G401 (cell line): ENCODE measurements at regions not wholly inside any gene's neighbourhood (a gene's known extent, or its start where the extent isn't known, plus 50 kb on each side); places are given as distances from the start of the nearest gene placed in this dataset.
"Not testable (repeated sequence)": the region's sequence is repeated elsewhere in the genome, so short reads cannot be mapped to it uniquely, and the experiment has no call there.

Source experiments
- DNase-seq: peaks from one replicate; pipeline ENCODE4 v3.0.0-alpha.2; 2015; ENCODE audit warnings: low spot score
- in situ Hi-C: cut with HindIII; loops from 2 replicates; pipeline ENCODE4 v1.10.0; 2016; ENCODE audit warnings: low sequenced_read_pairs, mixed read lengths

DNA sequence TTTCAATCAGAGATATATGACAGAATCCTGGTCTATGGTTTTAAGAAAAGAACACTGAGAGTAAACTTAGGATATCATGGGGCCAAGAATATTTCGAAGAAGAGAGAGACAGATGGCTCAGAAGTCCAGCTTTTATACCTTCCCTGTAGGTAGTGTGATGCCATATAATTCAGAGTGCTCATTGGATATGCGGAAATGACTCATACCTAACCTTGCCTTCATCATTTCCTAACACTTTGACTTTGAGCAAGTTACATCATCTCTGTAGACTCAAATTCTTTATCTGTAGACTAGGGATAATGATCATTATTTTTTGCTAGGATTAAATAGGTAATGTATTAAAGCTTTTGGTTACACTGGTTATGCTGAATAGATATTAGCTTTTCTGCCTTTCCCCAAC lies 461.6 kb upstream of the CNTNAP5 start:
- in situ Hi-C loops = no loop called here
- no peak for DNase-seq

- no peak for DNase-seq
- in situ Hi-C loops = no loop called here
Observed at GRCh38 chr2:123566291-123566946, 458.7 kb upstream of the CNTNAP5 start.

- in situ Hi-C loops = no loop called here
Observed at GRCh38 chr2:123578016-123578415, 447.1 kb upstream of the CNTNAP5 start.

GRCh38 chr2:123596621-123597020 lies 428.5 kb upstream of the CNTNAP5 start:
- in situ Hi-C loops = no loop called here
- no peak for DNase-seq

More at GRCh38 chr2:123578016-123578415, 447.1 kb upstream of the CNTNAP5 start:
- no peak for DNase-seq

DNA sequence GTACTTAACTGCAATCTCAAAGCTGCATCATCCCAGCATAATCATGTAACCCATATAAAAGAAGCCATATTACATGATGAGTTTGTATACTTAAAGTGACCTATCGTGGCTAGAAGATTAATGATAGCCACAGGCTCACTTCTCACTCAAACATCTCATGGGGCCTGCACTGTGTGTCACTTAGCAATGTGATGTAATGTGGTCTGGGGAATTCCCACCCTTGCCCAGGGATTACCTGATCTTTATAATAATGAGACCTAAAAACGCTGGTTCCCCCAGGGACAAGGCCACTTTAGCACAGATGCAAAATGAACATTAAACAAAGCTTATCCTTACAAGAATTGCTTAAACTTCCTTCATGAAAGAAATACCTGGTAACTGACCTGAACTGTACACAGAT lies 427.1 kb upstream of the CNTNAP5 start:
- in situ Hi-C loops = no loop called here
- no peak for DNase-seq

GRCh38 chr2:123606631-123607030 lies 418.5 kb upstream of the CNTNAP5 start:
- in situ Hi-C loops = no loop called here
- DNase-seq = no peak

DNA sequence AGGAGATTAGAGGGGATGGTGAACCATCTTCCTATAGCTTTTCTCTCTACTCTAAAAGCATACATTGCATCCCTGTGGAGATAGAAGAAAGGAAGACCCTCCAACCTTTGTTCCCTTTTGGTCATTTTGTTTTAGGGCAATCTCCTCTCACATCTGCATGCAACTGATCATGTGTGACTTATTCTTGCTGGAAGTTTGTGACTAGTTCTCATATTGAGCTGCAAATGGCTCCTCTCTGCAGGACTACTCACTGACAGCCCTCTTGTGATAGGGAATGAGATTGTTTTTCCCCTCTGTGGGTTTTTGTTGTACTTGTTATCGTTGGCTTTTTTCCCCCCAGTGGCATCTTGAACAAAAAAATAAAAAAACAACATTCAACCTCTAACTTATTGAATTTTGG lies 416.0 kb upstream of the CNTNAP5 start:
- in situ Hi-C loops = no loop called here
- no peak for DNase-seq

DNA sequence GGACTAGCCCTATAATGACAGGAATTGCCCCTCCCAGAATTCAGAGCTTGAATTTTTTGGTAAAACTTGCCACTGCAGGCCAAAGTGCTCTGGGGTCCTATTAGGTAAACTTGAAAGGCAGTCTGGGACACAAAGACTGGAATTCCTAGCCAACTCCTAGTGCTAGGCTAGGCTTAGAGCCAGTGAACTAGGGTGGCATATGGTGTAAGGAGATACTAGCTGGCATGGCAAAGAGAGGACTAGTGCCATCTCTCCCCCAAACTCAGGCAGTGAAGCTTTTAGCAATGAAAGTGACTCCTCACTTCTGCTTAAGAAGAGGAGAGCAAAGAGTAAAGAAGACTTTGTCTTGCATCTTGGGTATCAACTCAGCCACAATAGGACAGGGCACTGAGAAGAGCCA lies 410.5 kb upstream of the CNTNAP5 start:
- no peak for DNase-seq
- in situ Hi-C loops = no loop called here

- in situ Hi-C loops, DNase-seq: not testable (repeated sequence)
Observed at GRCh38 chr2:123618642-123619041, 406.4 kb upstream of the CNTNAP5 start.

- in situ Hi-C loops = no loop called here
- no peak for DNase-seq
Observed at GRCh38 chr2:123624816-123625215, 400.3 kb upstream of the CNTNAP5 start.

DNA sequence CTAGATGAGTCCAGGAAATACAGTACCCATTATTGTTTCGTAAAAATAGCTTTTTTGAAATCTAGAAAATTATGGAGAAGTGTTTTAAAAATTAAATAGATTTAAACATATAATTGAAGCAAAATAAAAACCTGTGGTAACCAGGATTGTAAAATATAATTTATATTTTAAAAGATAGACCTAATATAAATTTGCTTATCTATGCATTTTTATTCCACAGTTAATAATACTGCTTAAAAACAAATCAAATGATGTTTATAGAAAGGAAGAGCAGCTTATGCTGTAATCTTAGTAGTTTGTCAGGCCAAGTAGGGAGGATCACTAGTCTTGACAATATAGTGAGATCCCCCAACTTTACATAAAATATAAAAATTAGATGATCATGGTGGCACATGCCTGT lies 388.9 kb upstream of the CNTNAP5 start:
- in situ Hi-C loops = no loop called here
- DNase-seq = no peak

GRCh38 chr2:123640685-123641335 lies 384.3 kb upstream of the CNTNAP5 start:
- no peak for DNase-seq
- in situ Hi-C loops = no loop called here

GRCh38 chr2:123644053-123644452 lies 381.0 kb upstream of the CNTNAP5 start:
- in situ Hi-C loops = no loop called here
- DNase-seq = no peak

DNA sequence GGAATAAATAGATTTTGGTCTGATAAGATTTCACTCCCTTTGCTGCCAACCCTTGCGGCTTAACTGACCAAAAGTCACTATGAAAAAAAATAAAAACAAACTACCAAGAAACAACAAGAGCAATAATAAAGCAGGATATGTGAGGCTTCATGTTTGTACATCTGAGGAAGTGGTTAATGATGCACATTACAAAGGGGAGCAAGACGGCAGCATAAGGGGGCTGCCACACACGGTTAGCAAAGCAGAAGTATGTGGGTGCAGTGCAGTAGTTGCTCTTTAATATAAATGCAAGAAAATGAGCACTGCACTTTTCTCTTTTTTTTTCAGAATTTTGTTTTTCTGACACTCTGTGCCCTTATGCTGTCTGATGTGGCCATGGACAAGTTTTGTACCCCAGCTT lies 377.1 kb upstream of the CNTNAP5 start:
- in situ Hi-C loops = no loop called here
- no peak for DNase-seq

- in situ Hi-C loops = no loop called here
- no peak for DNase-seq
Observed at GRCh38 chr2:123648956-123649355, 376.1 kb upstream of the CNTNAP5 start.

DNA sequence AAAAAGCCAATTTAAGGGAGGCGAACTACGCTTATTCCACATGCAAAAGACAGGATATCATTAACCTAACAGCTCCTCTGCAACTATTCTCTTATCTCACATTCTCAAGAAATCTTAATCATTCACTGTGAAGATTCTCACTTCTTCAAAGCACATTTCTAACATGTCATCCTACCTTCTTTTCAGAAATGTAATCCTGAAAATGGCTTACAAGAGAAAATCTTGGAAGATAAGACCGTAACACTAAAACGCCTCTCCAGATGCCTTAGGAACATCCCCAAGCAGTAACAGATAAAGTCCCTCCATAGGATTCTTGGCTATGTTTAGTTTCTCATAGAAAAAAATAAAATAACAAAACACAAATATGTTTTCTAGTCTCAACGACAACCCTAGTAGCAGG lies 373.9 kb upstream of the CNTNAP5 start:
- in situ Hi-C loops = no loop called here
- no peak for DNase-seq

GRCh38 chr2:123652320-123652719 lies 372.8 kb upstream of the CNTNAP5 start:
- no peak for DNase-seq
- in situ Hi-C loops = no loop called here

- in situ Hi-C loops = no loop called here
Observed at GRCh38 chr2:123656590-123656989, 368.5 kb upstream of the CNTNAP5 start.

DNA sequence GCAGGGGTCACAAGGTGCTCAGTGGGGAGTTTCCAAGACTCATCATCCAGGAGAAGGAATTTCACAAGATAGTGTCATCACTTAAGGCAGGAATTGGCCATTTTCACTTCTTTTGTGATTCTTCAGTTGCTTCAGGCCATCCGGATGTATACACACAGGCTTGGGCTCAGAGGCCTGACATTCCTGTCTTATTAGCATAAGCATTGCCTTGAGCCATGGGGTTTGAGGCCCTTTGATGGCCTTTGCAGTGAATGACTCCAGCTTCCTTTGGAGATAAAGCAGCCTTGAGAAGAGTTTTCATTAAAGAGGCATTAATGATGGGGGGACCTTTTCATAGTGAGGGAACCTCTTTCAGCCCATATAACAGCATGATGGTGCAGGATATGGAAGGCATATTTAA lies 366.0 kb upstream of the CNTNAP5 start:
- in situ Hi-C loops = no loop called here
- DNase-seq = no peak

More at GRCh38 chr2:123656590-123656989, 368.5 kb upstream of the CNTNAP5 start:
- DNase-seq = no peak

DNA sequence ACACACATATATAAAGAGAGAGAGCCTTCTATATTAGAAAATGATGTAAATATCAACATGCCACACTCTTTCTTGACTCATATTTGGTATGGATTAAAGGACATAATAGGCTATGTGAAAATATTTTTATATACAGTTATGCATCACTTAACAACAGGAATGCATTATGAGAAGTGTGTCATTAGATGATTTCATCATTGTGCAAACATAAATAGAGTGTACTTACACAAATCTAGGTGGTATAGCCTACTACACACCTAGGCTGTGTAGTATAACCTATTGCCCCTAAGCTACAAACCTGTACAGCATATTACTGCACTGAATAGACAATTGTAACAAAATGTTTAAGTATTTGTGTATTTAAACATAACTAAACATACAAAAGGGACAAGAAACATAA lies 354.8 kb upstream of the CNTNAP5 start:
- no peak for DNase-seq
- in situ Hi-C loops = no loop called here

DNA sequence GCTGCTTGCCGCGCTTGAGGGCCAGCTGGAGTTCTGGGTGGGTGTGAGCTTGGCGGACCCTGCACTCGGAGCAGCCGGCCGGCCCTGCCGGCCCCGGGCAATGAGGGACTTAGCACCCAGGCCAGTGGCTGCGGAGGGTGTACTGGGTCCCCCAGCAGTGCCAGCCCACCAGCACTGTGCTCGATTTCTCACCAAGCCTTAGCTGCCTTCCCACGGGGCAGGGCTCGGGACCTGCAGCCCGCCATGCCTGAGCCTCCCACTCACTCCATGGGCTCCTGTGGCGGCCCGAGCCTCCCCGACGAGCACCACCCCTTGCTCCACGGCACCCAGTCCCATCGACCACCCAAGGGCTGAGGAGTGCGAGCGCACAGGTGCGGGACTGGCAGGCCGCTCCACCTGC lies 341.3 kb upstream of the CNTNAP5 start:
- DNase-seq, in situ Hi-C loops: not testable (repeated sequence)
